ENCODE measurements at regions not wholly inside any gene's neighbourhood (a gene's known extent, or its start where the extent isn't known, plus 50 kb on each side); places are given as distances from the start of the nearest gene placed in this dataset.

DNA sequence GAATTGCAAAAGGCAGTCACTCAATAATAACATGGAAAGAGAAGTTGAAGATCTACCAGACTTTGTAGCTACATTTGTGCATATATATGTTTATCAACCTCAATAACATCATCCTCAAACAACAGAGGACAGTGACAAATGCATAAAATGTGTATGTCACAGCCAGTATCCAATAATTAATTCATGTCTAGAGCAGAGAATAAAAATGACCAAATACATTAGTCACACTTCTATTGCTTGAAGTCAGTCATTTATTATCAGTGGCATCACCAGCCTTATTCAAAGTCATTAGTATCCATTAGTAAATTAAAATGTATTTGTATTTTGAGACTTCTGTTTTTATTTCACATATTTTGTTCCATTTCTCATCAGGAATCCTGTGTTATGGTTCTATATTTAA, 852.8 kb downstream of the XPNPEP1 start:
- TF ChIP-seq, protein P1, sequence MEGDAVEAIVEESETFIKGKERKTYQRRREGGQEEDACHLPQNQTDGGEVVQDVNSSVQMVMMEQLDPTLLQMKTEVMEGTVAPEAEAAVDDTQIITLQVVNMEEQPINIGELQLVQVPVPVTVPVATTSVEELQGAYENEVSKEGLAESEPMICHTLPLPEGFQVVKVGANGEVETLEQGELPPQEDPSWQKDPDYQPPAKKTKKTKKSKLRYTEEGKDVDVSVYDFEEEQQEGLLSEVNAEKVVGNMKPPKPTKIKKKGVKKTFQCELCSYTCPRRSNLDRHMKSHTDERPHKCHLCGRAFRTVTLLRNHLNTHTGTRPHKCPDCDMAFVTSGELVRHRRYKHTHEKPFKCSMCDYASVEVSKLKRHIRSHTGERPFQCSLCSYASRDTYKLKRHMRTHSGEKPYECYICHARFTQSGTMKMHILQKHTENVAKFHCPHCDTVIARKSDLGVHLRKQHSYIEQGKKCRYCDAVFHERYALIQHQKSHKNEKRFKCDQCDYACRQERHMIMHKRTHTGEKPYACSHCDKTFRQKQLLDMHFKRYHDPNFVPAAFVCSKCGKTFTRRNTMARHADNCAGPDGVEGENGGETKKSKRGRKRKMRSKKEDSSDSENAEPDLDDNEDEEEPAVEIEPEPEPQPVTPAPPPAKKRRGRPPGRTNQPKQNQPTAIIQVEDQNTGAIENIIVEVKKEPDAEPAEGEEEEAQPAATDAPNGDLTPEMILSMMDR (IDR thresholded peaks at IDR 0.05), result no peak
- TF ChIP-seq POLR2A (IDR thresholded peaks at IDR 0.05) (no peak), EP300 (IDR thresholded peaks at IDR 0.05) (no peak)

All from ovary (tissue), 3 donors.